HG02571 (cell line): ENCODE measurements at regions not wholly inside any gene's neighbourhood (a gene's known extent, or its start where the extent isn't known, plus 50 kb on each side); places are given as distances from the start of the nearest gene placed in this dataset.

Experiments used
- ATAC-seq: cut with Tn5 transposase; IDR thresholded peaks from one replicate; pipeline ENCODE4 v1.9.1; 2021; ENCODE audit warnings: mild to moderate bottlenecking, moderate library complexity; ENCODE audit not compliant: unreplicated experiment

DNA sequence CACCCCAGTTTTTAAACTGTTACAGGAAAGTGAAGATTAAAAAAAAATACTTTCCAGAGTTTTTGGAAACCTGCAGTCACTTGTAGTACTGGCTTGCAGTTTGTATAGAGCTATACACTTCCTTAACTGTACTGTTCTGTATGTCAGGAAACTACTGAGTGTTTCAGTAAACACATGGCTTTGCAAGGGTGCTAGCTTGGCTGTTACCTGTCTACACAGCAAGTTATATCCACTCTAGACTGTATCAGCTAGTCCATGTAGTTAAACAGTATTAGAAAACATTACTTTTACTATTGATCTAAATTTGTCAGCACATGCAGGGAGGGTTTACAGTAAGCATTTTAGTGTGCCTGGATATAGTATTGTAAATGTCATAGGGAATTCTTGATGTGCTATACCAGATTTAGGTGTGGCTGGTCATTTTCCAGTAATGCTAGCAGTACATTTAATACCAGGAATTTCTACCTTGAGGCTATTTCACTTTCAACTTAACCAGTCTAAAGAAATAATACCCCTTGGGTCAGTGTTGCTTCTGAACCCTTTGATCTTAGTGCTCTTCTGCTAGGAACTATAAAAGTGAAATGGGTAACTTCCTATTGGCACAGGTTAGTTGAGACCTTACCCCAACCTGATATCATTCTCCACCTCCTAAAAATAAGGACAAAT, 192.3 kb upstream of the ANKRD50 start:
- ATAC-seq, result no peak

DNA sequence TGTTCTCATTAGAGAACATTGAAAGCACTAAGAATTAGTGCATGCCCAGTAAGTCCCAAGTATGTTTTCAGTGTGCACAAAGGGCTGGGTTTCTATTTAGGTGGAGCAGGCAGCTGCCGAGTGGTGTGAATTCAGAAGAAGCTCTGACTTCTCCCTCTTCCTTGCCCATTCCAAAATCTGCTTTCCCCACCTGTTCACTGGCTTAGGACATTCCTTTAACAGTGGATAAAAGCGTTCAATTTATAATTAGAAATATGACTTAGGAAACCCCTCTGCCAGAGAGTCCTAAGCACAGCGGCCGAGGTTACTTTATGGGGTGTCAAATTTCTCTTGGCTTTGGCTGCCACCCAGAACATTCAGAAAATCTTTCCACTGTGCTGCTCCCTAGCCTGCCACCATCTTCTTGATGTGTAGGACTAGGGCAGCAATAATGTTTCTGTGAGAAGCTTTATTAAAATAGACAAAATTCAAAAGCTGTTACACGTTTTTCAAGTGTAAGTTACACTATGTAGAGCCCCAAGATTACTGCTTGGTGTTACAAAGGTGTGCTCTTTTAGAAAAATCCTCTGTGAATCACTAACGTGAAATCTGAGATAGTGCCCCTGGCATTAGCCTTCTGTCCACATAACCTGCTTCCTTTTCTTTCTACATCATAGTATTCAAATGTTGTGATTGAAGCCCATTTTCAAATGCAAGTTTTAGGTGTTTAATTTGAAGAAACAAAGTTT, 191.6 kb upstream of the ANKRD50 start:
- no peak for ATAC-seq

DNA sequence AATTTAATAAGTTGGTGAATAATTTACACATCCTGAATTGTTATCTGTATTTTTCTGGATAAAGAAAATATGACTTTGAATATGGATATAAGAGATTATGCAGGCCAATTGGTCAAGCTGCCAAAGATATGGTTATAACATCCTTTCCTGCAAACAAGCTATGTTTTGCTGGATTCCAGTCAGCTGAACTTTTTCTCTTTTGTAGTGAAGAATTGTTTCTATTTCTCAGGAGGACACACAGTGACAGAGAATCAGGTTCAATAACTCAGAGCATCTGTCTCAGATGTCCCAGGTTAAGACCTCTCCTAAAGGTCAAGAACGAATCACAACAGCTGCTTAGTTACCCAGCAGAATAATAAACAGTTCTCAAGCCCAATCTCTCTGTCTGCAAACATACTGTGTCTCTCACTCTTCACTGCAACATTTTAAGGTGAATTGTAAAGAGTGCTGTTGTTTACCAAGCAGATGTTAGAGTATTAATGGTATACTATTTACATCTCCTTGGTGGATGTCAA, 189.5 kb upstream of the ANKRD50 start:
- ATAC-seq, result no peak

DNA sequence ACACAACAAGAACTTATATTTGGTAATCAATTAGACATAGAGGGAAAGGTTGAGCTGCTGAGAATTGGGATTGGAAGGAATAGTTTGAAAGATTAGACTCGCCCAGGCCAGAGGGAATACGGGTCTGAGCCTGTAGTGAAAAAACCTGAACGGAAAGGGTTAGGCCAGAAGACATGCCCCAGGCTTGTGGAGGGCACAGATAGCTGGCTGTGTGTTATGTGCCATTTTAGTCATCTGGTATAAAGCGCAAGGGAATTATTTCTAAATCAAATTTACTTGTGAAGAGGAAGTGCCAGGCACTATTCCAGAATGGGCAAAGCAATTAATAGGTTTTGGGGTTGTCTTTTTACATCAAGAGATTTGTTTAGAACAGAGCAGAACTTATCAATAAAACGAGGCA, 187.5 kb upstream of the ANKRD50 start:
- ATAC-seq, result no peak

DNA sequence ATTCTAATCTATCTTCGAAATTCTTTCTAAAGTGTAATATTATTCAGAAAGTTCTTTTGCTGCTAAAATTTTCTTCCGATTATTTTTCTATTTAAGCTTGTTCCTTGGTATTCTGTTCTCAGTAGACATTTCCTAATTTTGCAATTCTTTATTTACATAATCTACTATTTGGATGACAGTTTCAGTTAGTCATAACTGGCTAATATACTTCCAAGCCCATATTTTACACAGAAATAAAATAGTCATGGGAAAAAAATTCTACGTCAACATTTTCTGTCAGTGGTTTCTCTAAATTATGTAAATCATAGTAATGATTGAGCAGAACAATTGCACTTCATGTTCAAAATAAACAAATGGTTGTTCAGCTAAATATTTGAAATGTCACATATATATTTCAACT, 178.0 kb upstream of the ANKRD50 start:
- ATAC-seq, result no peak

DNA sequence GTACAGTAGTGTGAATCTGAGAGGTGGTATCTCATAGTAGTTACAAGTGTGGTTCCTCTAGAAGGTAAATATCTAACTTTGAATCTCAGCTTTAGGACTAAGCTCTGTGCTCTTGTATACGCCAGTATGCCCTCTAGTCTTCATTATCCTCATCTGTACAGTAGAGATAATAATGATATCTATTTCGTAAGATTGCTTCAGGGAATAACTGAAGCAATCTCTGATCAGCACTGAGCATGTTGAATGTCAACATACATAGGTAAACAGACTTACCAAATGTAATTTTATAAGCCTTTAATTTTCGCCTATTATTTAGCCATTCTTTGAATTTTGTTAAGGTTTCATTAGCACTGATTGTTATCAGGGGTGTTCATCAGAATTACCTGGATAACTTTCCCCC, 175.2 kb upstream of the ANKRD50 start:
- ATAC-seq, result no peak

DNA sequence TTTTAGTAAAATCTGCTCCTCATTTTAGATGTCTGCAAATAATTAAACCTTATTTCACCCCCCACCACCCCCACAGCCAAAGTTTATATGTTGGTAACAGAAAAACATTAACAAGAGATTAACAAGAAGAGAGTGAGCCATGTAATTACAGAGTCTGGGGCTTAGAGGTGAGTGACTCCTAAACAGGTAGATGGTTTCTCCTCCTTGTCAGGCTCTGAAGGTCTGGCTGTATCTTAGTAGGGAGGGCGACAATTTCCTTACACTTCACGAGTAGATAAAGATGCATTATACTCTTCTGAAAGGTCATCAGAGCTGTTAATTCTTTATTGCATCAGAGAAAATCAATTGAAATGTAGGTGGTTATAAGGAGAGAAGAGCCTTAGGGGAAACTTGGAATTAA, 171.8 kb upstream of the ANKRD50 start:
- no peak for ATAC-seq

DNA sequence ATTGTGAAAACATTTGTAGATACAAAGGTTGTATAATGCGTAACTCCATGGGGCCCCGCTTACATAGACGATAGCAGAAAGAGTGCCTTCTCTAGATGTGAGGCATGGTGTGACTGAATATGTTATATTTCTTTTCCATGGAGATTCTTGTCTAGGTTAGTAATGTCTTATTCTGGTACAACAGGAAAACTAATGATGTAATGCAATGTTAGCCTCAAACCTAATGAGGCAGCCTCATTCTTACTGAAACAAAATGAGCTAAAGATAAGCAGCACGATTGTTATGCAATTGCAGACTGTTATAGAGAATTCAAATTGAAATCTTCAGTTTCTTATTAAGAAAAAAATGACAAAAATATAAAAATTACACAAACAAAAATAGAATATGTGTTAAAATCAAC, 171.1 kb upstream of the ANKRD50 start:
- ATAC-seq, result no peak

DNA sequence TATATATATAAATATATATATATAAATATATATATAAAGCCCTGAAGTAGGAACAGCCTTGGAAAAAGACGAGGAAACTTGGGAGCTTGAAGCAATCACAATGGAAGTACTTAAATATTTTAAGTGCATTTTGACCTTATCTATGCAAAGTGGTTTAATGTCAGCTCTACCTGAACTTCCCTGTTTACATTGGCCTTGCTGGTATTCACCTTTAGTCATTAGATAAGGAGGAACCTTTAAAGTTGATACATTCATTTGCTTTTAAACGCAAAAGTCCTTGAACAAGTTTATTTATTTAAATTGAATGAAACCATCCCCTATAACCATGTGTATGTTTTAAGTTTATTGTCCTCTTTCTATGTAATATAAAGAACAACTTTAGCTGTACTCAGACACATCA, 166.7 kb upstream of the ANKRD50 start:
- no peak for ATAC-seq

DNA sequence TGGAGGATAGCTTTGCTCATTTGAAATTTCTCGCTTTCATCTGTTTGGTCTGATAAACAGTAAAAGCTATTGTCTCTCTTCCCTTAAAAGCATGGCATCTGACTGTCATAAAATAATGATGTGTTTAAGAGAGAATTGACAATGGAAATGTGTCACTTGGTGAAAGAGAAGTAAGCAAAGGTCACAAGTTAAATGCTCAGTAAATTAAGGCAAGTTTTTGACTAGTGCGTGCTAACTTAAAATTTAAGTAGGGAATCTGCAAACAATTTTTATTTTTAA, 161.6 kb upstream of the ANKRD50 start:
- no peak for ATAC-seq

DNA sequence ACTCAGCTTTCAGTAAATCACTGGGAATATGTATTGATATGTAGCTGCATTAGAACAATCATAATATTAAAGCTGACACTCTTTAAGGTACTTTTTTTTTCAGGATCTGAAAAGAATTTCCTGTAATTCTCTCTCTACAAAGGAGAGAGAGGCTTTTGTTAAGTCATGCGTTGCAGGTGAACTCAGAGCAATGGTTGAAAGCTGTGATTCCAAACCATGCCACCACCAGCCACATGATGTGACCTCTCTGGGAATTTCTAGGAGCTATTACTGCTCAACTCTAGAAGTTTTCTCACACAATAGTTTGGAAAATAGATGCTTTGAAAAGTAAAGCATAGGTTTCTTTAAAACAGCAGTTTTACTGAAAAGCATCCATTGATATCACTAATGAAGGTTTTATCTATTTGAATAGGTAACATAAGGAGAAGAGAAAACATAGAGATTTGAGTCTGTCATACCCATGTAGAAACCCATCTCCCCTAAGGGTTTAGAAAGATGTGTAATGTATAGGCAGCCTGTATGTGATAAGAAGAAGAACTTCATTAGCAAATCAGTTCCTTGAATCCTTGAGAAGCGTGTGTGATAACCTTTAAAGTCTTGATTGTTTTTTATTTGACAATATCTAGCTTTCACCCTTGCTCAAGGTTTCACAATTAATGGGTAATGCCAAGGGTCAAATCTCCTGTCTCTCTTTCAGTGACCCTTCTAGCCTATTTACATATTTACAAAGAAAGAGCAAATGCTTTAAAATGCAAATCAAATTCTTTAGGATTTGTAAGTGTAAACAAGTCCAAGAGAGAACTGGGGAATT, 161.0 kb upstream of the ANKRD50 start:
- no peak for ATAC-seq

DNA sequence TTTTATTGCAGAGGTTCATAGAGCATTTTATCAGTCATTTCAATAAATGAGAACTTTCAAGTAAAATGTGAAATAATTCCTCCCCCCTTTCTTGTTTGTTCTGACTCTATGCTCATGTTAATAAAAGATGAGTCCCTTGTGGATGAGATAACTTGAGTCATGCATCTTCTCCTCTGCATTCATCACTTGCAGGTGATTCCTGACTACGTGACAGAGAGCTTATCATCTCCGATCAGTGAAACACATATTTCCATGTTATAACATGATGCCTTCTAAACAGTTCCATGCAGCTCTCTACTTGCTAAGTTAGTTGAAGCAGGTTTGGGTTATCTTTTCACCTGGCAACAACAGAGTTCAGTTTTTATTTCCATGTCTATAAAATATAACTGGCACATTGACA, 160.1 kb upstream of the ANKRD50 start:
- no peak for ATAC-seq

DNA sequence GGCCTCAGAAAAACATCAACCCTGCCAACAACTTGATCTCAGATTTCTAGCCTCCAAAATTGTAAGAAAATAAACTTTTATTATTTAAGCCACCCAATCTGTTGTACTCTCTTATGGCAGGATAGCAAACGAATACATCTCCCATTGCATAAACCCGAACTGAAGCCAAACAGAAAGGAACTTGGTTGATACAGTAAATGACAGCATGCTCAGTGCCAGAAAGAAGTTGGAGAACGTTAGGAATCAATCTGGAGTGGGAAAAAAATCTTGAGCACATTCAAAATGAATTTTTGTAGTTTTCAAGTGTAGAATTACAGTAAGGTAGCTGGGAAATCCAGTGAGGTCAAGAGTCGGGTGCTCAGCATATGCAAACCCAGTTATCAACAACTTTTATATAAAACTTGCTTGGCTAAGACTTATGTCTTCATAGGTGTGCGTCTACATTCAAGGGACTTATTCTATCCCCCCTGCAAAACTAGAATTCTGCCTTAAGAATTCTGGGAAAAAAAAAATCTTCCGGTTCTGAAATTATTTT, 157.5 kb upstream of the ANKRD50 start:
- no peak for ATAC-seq

DNA sequence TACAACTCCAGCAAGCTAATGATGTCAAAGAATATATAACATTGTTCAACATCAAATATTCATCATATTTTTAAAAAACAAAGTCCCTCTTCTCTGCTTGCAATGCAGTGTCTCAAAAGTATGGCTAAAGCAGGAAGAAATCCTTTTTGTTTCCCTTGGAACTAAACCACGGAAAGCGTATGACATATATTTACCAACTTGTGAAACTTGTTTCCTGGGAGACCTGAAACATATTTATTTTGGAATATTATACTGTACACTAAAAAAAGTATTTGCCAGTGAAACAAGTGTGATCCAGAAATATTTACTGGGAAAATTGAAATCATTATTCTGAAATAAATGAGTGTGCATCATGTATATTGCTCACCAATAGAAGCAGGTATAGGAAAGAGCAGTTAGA, 156.0 kb upstream of the ANKRD50 start:
- no peak for ATAC-seq

DNA sequence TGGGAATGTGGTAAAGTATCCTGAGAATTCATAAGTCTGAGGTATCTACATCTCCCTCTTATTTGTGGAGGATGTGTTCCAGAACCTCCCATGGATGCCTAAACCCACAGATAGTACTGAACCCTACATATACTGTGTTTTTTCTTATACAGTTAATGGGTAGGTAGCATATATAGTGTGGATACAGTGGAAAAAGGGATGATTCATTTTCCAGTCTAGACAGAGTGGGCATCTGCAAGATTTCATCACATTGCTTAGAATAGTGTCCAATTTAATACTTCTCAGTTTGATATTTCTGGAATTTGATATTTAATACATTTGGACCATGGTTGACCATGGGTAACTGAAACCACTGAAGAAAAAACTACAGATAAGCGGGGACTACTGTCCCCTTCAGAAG, 155.0 kb upstream of the ANKRD50 start:
- no peak for ATAC-seq

DNA sequence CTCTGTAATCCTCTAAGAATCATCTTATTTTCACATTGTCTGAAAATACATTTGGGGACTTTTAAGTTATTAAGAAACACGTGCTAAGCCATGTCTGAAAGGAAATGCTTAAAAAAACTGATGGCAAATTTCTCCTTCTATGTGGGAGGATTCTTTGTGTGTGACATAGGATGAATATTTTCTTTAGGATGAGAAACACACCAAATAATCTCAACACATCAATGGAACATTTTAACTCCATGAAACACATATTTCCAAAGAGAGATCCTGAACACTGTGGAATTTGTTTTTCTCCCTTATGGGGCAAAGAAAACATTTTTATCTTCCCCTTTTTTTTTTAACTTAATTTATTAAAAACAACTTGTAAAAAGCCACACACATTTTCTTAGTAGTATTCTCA, 153.8 kb upstream of the ANKRD50 start:
- ATAC-seq, result no peak

DNA sequence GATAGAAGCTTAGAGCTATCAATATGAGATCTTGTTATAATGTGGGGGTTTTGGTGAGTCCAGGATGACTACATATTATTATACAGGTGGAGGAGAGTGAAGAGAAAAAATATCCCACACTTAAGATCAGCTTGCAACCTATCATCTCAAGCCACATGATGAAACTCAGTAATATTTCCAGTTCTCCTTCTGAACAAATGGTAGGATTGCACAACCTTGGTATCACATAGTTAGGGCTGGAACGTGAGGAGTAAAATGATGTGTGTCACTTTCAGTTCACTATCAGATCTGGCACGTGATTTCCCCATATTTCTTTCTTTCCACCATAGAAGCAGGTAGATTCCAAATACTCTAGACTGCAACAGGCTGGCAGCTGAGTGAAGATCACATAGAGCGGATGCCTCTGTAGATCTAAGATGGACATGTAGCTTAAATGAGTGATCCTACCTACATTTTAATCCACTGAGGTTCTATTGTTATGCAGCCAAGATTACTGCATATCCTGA, 150.6 kb upstream of the ANKRD50 start:
- ATAC-seq, result no peak

DNA sequence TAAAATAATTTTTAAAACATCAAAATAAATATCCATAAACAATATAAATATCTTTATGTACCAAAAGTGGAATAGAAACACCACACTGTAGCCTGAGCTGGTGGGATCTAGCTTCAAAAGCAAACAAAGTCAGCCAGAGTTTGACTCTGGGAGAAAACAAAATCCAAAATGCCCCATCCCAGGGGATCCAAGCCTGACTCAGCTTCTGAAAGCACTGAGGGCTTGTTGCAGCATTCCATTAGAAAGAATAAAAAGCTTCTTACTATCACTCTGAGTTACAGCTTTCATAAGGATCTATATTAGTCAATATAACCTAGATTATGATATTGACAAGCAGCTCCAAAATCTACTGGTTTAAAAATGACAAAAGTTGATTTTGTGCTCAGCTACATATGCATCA, 149.7 kb upstream of the ANKRD50 start:
- no peak for ATAC-seq

DNA sequence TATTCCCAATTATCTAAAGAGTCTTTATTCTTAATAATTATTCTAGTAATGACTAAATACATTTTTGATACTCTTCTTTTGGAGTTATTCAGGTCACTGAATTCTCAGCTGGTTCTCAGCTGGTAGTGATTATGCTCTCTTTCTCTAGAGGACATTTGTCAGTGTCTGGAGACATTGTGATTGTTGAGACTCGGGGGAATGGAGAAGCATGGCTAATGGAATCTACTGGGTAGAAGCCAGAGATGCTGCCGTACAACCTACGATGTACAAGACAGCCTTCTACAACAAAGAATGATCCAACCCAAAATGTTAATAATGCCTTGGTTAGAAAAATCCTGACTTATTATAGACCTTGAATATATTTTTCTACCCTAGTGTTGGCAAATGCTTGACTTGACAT, 149.2 kb upstream of the ANKRD50 start:
- no peak for ATAC-seq

DNA sequence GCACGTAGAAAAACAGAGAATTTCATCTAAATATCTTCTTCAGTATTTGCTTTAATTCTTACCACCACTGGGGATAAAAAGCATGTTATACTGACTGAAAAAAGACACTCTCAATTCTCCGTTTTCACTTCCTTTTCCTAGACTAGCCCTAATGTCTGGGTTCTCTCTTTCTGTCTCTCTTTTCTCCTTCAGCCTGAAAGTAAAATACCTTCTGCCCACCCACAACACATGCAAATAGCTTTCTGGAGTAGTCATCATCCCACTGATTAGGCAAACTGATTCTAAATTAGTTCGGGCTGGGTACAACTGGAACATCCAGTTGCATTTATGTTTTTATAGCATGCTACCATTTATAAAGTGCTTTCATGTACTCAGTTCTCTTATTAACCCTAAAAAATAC, 142.4 kb upstream of the ANKRD50 start:
- ATAC-seq, result peak; percentile 68

DNA sequence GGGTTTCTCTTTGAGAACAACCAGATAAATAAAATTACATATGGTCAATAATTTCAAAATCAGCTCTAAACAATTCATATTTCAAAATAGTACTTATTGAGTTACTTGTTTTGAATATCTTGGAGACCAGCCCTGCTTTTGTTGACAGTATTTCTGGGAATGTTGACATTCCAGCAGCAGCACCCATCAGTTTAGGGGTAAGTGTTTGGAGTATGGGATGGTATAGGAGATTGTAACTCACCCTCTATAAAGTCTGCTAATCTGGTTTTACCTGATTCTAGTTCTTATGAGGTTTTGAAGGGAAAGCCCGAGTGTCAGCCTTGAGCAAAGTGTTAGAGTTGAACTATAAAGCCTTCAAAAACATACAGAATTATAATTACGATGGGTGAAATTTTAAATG, 139.2 kb upstream of the ANKRD50 start:
- no peak for ATAC-seq

DNA sequence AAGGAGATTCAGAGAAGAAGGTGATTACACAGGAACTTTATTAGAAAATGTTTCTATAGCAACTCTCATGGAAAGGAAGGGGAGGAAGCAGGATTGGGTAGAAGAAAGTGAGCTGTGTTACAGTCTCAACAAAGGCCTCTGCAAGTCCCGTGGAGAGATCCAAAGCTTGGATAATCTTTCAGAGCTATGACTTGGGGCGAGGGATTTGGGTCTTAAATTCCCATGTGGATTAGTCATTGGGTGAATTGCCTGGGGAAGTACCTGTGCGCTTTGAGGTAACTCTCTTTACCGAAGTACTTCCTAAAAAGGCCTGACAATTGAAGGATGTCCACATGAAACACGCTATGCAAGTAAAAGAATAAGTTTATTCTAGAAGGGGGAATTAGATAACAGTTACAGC, 133.8 kb upstream of the ANKRD50 start:
- ATAC-seq, result no peak
